Keratinocyte (primary cell): ENCODE measurements at regions not wholly inside any gene's neighbourhood (a gene's known extent, or its start where the extent isn't known, plus 50 kb on each side); places are given as distances from the start of the nearest gene placed in this dataset.

ENCODE experiments used
- CTCF ChIP-seq, 3 experiments: IDR thresholded peaks in 1 of 3; conservative IDR thresholded peaks in 1 of 3; optimal IDR thresholded peaks in 1 of 3; 2 replicates in 2 of 3; 3 replicates in 1 of 3; pipeline versions ENCODE3 to v1.5.1; 2011; ENCODE audit warnings: low read length in 3 of 3, mild to moderate bottlenecking in 3 of 3, moderate library complexity in 2 of 3, control low read depth in 1 of 3, inconsistent platforms in 1 of 3; ENCODE audit not compliant: insufficient read depth in 2 of 3; ENCODE audit errors: extremely low read depth in 1 of 3
- EZH2 ChIP-seq: IDR thresholded peaks from one replicate; pipeline ENCODE4 v1.6.1; 2012; ENCODE audit warnings: inconsistent platforms, mild to moderate bottlenecking, low read length, moderate library complexity

- TF ChIP-seq CTCF (optimal IDR thresholded peaks at IDR 0.05 in 1 of 3, IDR thresholded peaks at IDR 0.05 in 1 of 3, conservative IDR thresholded peaks at IDR 0.05 in 1 of 3; ENCODE audit: extremely low read depth in 1 of 3, insufficient read depth in 2 of 3, low read length in 3 of 3) (no peak), EZH2 (no peak)
Observed at GRCh38 chr18:50494569-50494968, 65.3 kb upstream of the MAPK4 start.
